GM21723 (cell line): ENCODE measurements at regions not wholly inside any gene's neighbourhood (a gene's known extent, or its start where the extent isn't known, plus 50 kb on each side); places are given as distances from the start of the nearest gene placed in this dataset.

Experiments
- ATAC-seq: cut with Tn5 transposase; IDR thresholded peaks from one replicate; pipeline ENCODE4 v1.9.1; 2021; ENCODE audit warnings: mild to moderate bottlenecking, moderate library complexity; ENCODE audit not compliant: unreplicated experiment

- no peak for ATAC-seq
Observed at GRCh38 chr6:48833916-48834315, 629.1 kb downstream of the MMUT start.

DNA sequence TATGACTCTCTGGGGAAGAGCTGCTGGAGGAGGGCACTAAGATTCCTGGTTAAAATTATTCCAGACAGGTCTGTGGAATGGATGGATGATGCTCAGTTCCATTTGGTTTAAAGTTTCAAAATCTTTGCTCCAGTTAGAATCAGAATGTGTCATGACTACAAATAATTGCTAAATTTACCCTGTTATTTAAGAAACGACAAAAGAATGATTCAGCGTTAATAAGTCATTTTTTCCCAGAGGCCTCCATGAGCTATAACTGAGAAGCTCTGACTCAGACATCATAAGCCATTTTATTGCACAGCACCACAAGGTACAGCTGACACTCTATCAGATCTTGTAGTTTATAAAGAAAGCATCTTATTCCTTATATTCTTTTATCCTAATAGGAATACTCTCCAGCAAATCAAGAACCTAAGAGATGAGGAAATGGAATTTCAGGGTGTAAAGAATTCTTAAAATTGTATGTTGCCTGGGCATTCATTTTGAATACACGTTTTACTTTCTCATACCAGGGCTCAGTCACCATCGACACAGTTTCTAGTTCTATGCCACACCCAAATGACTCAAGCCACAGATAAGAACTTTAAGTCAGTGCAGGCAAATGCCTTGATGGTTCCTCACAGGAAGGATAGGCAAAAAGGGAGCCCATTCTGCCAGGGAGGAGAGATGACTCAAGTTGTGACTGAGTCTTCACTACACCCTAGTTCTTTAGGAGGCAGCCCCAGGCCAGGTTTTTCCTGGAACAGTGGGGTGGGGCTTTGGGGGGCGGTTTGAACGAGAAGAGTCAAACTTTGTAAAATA lies 636.0 kb downstream of the MMUT start:
- ATAC-seq = no peak

DNA sequence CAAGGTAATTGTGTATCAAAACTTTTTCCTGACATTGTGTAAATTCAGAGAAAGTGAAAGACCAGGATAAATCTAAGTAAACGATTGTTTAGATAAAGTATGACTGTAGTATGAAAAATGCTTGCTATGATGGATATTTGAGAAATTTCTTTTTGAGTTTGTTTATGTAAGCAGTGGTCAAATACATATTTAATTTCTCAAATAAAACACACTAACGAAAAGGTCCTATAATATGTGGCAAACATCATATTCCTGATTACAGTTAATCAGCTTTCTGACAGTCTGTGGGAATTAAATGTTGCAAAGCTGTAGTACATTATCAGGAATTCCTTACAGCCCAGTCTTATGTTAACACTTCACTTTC lies 636.9 kb downstream of the MMUT start:
- no peak for ATAC-seq

- ATAC-seq = no peak
Observed at GRCh38 chr6:48825501-48826151, 637.4 kb downstream of the MMUT start.

- ATAC-seq = no peak
Observed at GRCh38 chr6:48818052-48818412, 645.0 kb downstream of the MMUT start.

GRCh38 chr6:48817333-48818051 lies 645.6 kb downstream of the MMUT start:
- ATAC-seq = no peak

GRCh38 chr6:48814957-48815356 lies 648.1 kb downstream of the MMUT start:
- ATAC-seq = no peak

DNA sequence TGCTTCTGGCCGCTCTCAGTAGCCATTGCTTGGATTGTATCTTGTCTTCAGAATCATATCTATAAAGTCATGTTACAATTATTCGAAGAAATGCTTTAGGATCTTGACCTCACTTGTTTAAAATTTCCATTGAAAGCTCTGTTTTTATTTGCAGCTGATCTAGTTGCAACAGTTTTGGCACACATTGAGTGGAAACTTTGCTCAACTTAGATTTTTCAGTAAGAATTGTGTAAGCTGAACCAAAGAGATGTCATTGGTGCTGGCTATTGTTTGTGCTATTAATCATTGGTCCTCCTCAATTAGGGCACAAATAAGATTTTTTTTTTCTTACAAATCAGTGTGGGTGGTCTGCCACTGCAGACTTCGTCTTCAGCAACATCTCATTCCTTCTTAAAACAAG lies 649.2 kb downstream of the MMUT start:
- no peak for ATAC-seq

- no peak for ATAC-seq
Observed at GRCh38 chr6:48809700-48810099, 653.4 kb downstream of the MMUT start.

DNA sequence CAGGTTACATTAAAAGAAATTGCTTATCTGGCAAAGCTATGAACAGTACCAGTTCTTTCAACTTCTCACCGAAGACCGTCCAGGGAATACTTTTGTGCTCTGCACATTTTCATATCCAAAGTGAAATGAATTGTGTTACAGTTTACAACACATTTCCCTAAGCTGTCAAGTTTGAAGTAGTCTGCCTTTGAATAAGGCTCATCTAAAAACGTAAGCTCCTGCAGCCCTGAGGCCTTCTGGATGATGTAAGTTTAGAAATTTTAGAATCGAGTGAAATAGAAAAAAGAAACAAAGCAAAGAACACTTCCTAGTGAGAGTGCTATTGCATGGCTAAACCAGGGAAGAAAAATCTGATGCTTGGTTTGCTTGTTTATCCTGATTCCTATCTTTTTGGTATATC lies 653.8 kb downstream of the MMUT start:
- no peak for ATAC-seq

DNA sequence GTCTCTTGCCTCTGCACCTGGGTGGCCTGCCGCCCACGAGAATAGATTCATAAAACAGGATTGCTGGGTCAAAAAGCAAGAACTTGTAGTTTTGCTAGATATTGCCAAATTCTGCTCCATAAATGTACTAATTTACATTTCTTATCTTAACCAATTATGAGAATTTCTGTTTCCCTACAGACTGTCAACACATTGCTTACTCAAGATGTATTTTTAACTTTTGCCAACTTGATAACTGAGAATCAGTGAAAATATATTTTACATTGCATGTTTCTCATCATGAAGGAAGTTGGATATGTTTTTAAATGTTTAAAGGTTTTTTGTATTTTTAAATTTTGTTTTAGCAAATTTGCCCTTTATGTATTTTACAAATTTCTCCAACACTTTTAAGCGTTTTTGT lies 664.8 kb downstream of the MMUT start:
- no peak for ATAC-seq

GRCh38 chr6:48782225-48782624 lies 671.2 kb upstream of the PTCHD4 start:
- no peak for ATAC-seq

GRCh38 chr6:48777411-48777810 lies 666.4 kb upstream of the PTCHD4 start:
- ATAC-seq = no peak

DNA sequence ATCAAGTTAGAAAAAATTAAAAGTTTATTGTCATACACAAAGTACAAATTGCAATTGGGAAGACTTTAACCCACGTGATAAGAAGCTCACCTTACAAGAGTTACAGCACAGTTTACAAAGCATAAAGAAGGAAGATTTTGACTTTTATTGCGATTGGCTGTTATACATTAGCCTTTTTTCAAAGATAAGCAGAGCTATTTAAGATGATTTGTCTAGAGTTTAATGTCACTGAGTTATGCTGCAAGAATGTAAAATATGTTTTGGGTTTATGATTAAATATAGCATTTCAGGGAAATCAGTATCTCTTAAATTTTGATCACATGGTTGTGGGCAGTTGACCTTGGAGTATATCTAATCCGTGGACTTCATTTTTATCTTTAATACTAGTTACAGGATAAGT lies 664.2 kb upstream of the PTCHD4 start:
- ATAC-seq = no peak

GRCh38 chr6:48774276-48774675 lies 663.3 kb upstream of the PTCHD4 start:
- ATAC-seq = no peak

DNA sequence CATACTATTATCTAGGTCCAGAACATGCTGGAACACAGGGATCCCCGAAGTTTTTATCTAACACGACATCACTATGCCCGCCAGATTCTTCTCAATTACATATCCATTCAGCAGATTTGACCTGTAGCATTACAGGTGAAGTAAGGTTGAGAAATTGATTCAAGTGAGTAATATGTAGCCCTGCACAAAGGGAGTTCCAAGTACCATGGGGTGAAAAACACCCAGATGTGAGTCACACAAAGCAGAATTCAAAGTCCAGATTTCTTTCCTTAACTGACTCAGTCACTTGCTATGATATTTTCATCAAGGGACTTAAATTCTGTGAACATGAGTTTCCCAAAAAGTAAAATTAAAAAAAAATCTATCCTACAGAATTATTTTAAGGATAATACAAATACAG lies 655.4 kb upstream of the PTCHD4 start:
- no peak for ATAC-seq

- peak; percentile 62 for ATAC-seq
Observed at GRCh38 chr6:48765352-48765961, 654.5 kb upstream of the PTCHD4 start.

GRCh38 chr6:48764286-48765044 lies 653.5 kb upstream of the PTCHD4 start:
- no peak for ATAC-seq

- no peak for ATAC-seq
Observed at GRCh38 chr6:48757661-48758060, 646.7 kb upstream of the PTCHD4 start.

GRCh38 chr6:48755315-48755714 lies 644.3 kb upstream of the PTCHD4 start:
- ATAC-seq = no peak

DNA sequence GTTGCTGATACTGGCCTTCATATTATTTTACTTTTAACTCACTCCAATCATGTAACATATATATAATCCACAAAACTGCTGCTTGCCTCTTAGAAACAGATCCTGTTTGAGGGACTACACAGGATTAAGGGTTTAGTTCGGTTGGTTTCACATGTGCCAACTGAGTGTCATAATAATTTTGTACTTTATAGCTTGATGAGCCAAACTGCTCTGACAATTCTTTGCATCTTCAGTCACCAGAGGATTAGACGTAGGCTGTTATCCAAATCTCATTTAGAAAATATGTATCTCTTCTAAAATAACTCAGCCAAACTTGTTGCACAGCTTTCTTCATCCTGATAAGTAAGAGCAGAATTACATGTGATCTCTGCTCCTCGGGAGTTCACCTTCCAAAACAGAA lies 643.6 kb upstream of the PTCHD4 start:
- no peak for ATAC-seq
